B cell (primary cell): ENCODE measurements at regions not wholly inside any gene's neighbourhood (a gene's known extent, or its start where the extent isn't known, plus 50 kb on each side); places are given as distances from the start of the nearest gene placed in this dataset.

Experiments
- EZH2 ChIP-seq: IDR thresholded peaks from 2 replicates; pipeline ENCODE4 v1.6.1; 2012; ENCODE audit warnings: borderline replicate concordance, low read depth, mild to moderate bottlenecking, moderate library complexity, low read length; ENCODE audit not compliant: insufficient read depth, poor library complexity, severe bottlenecking
- TF ChIP-seq, protein P1 (sequence below): fragments of 200-600 bp; IDR thresholded peaks from one replicate; pipeline ENCODE4 v1.8.0; 2022; ENCODE audit warnings: antibody characterized with exemption, mild to moderate bottlenecking

- TF ChIP-seq, protein P1, sequence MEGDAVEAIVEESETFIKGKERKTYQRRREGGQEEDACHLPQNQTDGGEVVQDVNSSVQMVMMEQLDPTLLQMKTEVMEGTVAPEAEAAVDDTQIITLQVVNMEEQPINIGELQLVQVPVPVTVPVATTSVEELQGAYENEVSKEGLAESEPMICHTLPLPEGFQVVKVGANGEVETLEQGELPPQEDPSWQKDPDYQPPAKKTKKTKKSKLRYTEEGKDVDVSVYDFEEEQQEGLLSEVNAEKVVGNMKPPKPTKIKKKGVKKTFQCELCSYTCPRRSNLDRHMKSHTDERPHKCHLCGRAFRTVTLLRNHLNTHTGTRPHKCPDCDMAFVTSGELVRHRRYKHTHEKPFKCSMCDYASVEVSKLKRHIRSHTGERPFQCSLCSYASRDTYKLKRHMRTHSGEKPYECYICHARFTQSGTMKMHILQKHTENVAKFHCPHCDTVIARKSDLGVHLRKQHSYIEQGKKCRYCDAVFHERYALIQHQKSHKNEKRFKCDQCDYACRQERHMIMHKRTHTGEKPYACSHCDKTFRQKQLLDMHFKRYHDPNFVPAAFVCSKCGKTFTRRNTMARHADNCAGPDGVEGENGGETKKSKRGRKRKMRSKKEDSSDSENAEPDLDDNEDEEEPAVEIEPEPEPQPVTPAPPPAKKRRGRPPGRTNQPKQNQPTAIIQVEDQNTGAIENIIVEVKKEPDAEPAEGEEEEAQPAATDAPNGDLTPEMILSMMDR = no peak
- TF ChIP-seq EZH2 = no peak
These were observed 137.6 kb downstream of the COPS8 start for GRCh38 chr2:237223201-237223861.
